GM18505 (cell line): ENCODE measurements at regions not wholly inside any gene's neighbourhood (a gene's known extent, or its start where the extent isn't known, plus 50 kb on each side); places are given as distances from the start of the nearest gene placed in this dataset.

Experiments
- ATAC-seq: cut with Tn5 transposase; IDR thresholded peaks from one replicate; pipeline ENCODE4 v1.9.1; 2021; ENCODE audit not compliant: unreplicated experiment
- POLR2A ChIP-seq: IDR thresholded peaks from 4 replicates; pipeline ENCODE4 v1.6.1; 2011; ENCODE audit warnings: borderline replicate concordance; ENCODE audit not compliant: insufficient read depth, insufficient read length; ENCODE audit errors: extremely low read depth

DNA sequence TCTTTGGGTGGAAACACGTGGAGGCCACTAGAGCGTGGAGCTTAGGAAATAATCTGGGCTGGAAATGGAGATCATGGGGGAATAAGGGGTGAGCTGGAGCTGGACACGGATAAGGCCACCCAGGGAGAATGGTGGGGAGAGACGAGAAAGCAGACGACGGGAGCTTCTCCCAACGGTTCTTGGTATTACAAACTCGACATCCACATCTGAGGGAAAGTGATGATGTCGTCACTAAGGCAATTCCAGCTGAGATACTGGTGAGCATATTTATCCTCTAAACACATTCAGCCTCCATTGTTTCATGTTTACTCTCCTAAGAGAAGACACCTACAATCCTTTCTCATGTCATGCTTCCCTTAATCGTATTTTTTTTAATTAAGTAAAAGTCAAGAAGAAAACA lies 50.2 kb upstream of the SNX9 start:
- no peak for ATAC-seq
- TF ChIP-seq POLR2A: no peak
